ENCODE measurements at regions not wholly inside any gene's neighbourhood (a gene's known extent, or its start where the extent isn't known, plus 50 kb on each side); places are given as distances from the start of the nearest gene placed in this dataset.

DNA sequence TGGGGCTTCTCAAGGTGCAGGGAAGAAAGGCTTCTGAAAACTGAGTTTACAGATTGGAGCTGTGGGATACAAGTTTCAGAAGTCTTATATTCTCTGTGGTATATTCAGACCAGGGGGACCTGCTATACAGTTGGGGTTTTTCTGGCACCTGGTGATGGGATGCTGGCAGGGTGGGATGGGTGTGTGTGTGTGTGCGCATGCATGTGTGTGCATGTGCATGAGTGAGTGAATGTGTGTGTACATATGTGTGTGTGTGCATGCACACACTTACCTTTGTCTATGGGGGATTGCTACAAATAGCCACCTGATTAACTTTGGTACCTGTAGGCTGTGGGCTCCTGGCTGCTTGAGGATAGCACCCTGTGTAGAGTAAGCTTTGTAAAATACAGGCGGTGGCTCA, 131.4 kb downstream of the PDCD6IP start:
- Histone ChIP-seq H3K9ac (ENCODE audit: control insufficient read depth, extremely low read depth, insufficient read depth, low read length) (no peak overlapping the region), H3K4me2 (ENCODE audit: control insufficient read depth, extremely low read depth, insufficient read depth, low read depth, low read length) (no peak overlapping the region), H4K20me1 (ENCODE audit: control insufficient read depth, extremely low read depth, insufficient read depth, low read length) (no peaks in the 10 kb centered on the region), H3K27me3 (ENCODE audit: control insufficient read depth, extremely low read depth, insufficient read depth, low read length) (peaks cover 5% of the 10 kb centered on the region), H3K4me1 (ENCODE audit: control insufficient read depth, extremely low read depth, insufficient read depth, low read length) (no peaks in the 10 kb centered on the region), H3K27ac (ENCODE audit: control insufficient read depth, insufficient read depth, low read length) (no peak overlapping the region), H3K9me3 (ENCODE audit: control insufficient read depth, low read depth, low read length) (no peaks in the 10 kb centered on the region), H2AFZ (ENCODE audit: control insufficient read depth, low read length) (no peak overlapping the region), H3K36me3 (ENCODE audit: control insufficient read depth in 2 of 2, extremely low read depth in 1 of 2, insufficient read depth in 2 of 2, low read length in 2 of 2) (no peaks in the 10 kb centered on the region), H3K79me2 (ENCODE audit: control insufficient read depth, insufficient read depth, low read length) (no peaks in the 10 kb centered on the region), H3K4me3 (ENCODE audit: control insufficient read depth in 2 of 3, extremely low read depth in 1 of 3, insufficient read depth in 2 of 3, low read depth in 1 of 3, low read length in 3 of 3) (no peak overlapping the region), H3K9me1 (ENCODE audit: control insufficient read depth, extremely low read depth, insufficient read depth, low read length) (no peaks in the 10 kb centered on the region)
- TF ChIP-seq, protein P1, sequence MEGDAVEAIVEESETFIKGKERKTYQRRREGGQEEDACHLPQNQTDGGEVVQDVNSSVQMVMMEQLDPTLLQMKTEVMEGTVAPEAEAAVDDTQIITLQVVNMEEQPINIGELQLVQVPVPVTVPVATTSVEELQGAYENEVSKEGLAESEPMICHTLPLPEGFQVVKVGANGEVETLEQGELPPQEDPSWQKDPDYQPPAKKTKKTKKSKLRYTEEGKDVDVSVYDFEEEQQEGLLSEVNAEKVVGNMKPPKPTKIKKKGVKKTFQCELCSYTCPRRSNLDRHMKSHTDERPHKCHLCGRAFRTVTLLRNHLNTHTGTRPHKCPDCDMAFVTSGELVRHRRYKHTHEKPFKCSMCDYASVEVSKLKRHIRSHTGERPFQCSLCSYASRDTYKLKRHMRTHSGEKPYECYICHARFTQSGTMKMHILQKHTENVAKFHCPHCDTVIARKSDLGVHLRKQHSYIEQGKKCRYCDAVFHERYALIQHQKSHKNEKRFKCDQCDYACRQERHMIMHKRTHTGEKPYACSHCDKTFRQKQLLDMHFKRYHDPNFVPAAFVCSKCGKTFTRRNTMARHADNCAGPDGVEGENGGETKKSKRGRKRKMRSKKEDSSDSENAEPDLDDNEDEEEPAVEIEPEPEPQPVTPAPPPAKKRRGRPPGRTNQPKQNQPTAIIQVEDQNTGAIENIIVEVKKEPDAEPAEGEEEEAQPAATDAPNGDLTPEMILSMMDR (optimal IDR thresholded peaks at IDR 0.05 in 1 of 3, IDR thresholded peaks at IDR 0.05 in 1 of 3, conservative IDR thresholded peaks at IDR 0.05 in 1 of 3; ENCODE audit: extremely low read depth in 1 of 3, insufficient read depth in 2 of 3, low read length in 3 of 3), result no peak
- no peak for TF ChIP-seq EZH2 (IDR thresholded peaks at IDR 0.05; ENCODE audit: low read length)
- FAIRE-seq (no peak), DNase-seq (ENCODE audit: low read depth, low spot score) (no peak)
- dilution Hi-C loops (cut with MboI; ENCODE audit: extremely low pct_ligation_motif_present, low sequenced_read_pairs), result no loop called here

DNA sequence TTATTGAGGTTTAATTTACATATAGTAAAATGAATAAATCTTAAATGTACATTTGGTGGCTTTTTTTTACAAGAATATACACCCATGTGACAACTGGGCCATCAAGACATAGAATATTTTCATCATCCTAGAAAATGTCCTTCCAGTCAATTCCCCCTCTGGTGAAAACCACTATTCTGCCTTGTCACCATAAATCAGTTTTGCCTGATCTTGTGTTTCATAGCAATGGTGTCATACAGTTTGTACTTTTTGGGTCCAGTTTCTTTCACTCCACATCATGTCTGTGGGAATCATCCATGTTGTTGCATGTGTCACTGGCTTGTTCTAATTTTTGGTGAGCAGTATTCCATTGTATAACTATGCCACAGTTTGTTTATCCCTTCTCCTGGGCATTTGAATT, 133.1 kb downstream of the PDCD6IP start:
- Histone ChIP-seq H3K9me3 (ENCODE audit: control insufficient read depth, low read depth, low read length) (no peaks in the 10 kb centered on the region), H3K27me3 (ENCODE audit: control insufficient read depth, extremely low read depth, insufficient read depth, low read length) (no peaks in the 10 kb centered on the region), H3K4me3 (ENCODE audit: control insufficient read depth in 2 of 3, extremely low read depth in 1 of 3, insufficient read depth in 2 of 3, low read depth in 1 of 3, low read length in 3 of 3) (no peak overlapping the region), H3K27ac (ENCODE audit: control insufficient read depth, insufficient read depth, low read length) (no peak overlapping the region), H3K79me2 (ENCODE audit: control insufficient read depth, insufficient read depth, low read length) (no peaks in the 10 kb centered on the region), H3K9me1 (ENCODE audit: control insufficient read depth, extremely low read depth, insufficient read depth, low read length) (no peaks in the 10 kb centered on the region), H2AFZ (ENCODE audit: control insufficient read depth, low read length) (no peak overlapping the region), H4K20me1 (ENCODE audit: control insufficient read depth, extremely low read depth, insufficient read depth, low read length) (no peaks in the 10 kb centered on the region), H3K36me3 (ENCODE audit: control insufficient read depth in 2 of 2, extremely low read depth in 1 of 2, insufficient read depth in 2 of 2, low read length in 2 of 2) (no peaks in the 10 kb centered on the region), H3K4me2 (ENCODE audit: control insufficient read depth, extremely low read depth, insufficient read depth, low read depth, low read length) (no peak overlapping the region), H3K9ac (ENCODE audit: control insufficient read depth, extremely low read depth, insufficient read depth, low read length) (no peak overlapping the region), H3K4me1 (ENCODE audit: control insufficient read depth, extremely low read depth, insufficient read depth, low read length) (no peaks in the 10 kb centered on the region)
- FAIRE-seq (no peak), DNase-seq (ENCODE audit: low read depth, low spot score) (no peak)
- no peak for TF ChIP-seq EZH2 (IDR thresholded peaks at IDR 0.05; ENCODE audit: low read length)
- TF ChIP-seq, protein P1 (optimal IDR thresholded peaks at IDR 0.05 in 1 of 3, IDR thresholded peaks at IDR 0.05 in 1 of 3, conservative IDR thresholded peaks at IDR 0.05 in 1 of 3; ENCODE audit: extremely low read depth in 1 of 3, insufficient read depth in 2 of 3, low read length in 3 of 3), result no peak
- dilution Hi-C loops (cut with MboI; ENCODE audit: extremely low pct_ligation_motif_present, low sequenced_read_pairs), result no loop called here

Measured in keratinocyte (primary cell).